Glomerular visceral epithelial cell (primary cell): ENCODE measurements at regions not wholly inside any gene's neighbourhood (a gene's known extent, or its start where the extent isn't known, plus 50 kb on each side); places are given as distances from the start of the nearest gene placed in this dataset.

Experiments
- DNase-seq: peaks from one replicate; pipeline ENCODE4 v3.0.0-alpha.2; 2016; ENCODE audit errors: extremely low spot score

- no peak for DNase-seq
Measured at GRCh38 chr10:133035952-133036351, 51.8 kb upstream of the ADGRA1 start.

- DNase-seq: no peak
Measured at GRCh38 chr10:133034762-133035161, 53.0 kb upstream of the ADGRA1 start.

- no peak for DNase-seq
Measured at GRCh38 chr10:133034092-133034491, 53.6 kb upstream of the ADGRA1 start.

GRCh38 chr10:133033742-133034048, 54.0 kb upstream of the ADGRA1 start:
- DNase-seq: no peak

GRCh38 chr10:133032976-133033741, 54.6 kb upstream of the ADGRA1 start:
- no peak for DNase-seq

- no peak for DNase-seq
Measured at GRCh38 chr10:133032231-133032630, 55.5 kb upstream of the ADGRA1 start.

- DNase-seq: no peak
Measured at GRCh38 chr10:133031541-133032125, 56.1 kb upstream of the ADGRA1 start.

GRCh38 chr10:133030781-133031180, 56.9 kb upstream of the ADGRA1 start:
- DNase-seq: no peak

- DNase-seq: no peak
Measured at GRCh38 chr10:133030126-133030525, 57.6 kb upstream of the ADGRA1 start.

GRCh38 chr10:133028956-133029355, 58.8 kb upstream of the ADGRA1 start:
- DNase-seq: no peak

GRCh38 chr10:133028158-133028557, 59.6 kb upstream of the ADGRA1 start:
- DNase-seq: no peak

GRCh38 chr10:133027482-133027881, 60.2 kb upstream of the ADGRA1 start:
- DNase-seq: no peak

- DNase-seq: no peak
Measured at GRCh38 chr10:133026726-133027395, 60.9 kb upstream of the ADGRA1 start.

- DNase-seq: no peak
Measured at GRCh38 chr10:133026171-133026570, 61.6 kb upstream of the ADGRA1 start.

- no peak for DNase-seq
Measured at GRCh38 chr10:133025558-133026090, 62.1 kb upstream of the ADGRA1 start.

GRCh38 chr10:133024704-133025557, 62.8 kb upstream of the ADGRA1 start:
- no peak for DNase-seq

GRCh38 chr10:133023216-133023843, 64.4 kb upstream of the ADGRA1 start:
- DNase-seq: no peak

GRCh38 chr10:133022776-133023100, 65.0 kb upstream of the ADGRA1 start:
- DNase-seq: no peak

GRCh38 chr10:133021963-133022775, 65.6 kb upstream of the ADGRA1 start:
- no peak for DNase-seq

- no peak for DNase-seq
Measured at GRCh38 chr10:133021116-133021962, 66.4 kb upstream of the ADGRA1 start.
